GM12878 (cell line): ENCODE measurements at regions not wholly inside any gene's neighbourhood (a gene's known extent, or its start where the extent isn't known, plus 50 kb on each side); places are given as distances from the start of the nearest gene placed in this dataset.

Experiments used
- ATAC-seq: fragments of 200-7000 bp; cut with Tn5 transposase; 3 replicates; pipeline ENCODE4 v1.9.1; 2020; ENCODE audit warnings: mild to moderate bottlenecking, moderate library complexity
- BruUV-seq: library from RNA; stranded (reverse); fragments of 400-500 nt; replicated peaks from 2 replicates; lab custom pipeline; 2021; lab: Mats Ljungman, UMichigan
- CTCF ChIA-PET: fragments of 300-600 bp; sonication (Branson Sonifier 250); formaldehyde crosslinking; extraction: SDS; loops from one replicate; lab custom pipeline; 2021; ENCODE audit warnings: inconsistent platforms; lab: Yijun Ruan, JAX
- POLR2A ChIA-PET: fragments of 350-600 bp; formaldehyde crosslinking; extraction: SDS; loops from one replicate; lab custom pipeline; 2021; ENCODE audit warnings: inconsistent platforms; lab: Charles Lee
- RAD21 ChIA-PET: fragments of 300-600 bp; sonication (Branson Sonifier 250); formaldehyde crosslinking; loops from one replicate; lab custom pipeline; 2023; ENCODE audit warnings: antibody characterized with exemption; ENCODE audit not compliant: unreplicated experiment; lab: Charles Lee
- SMC1A ChIA-PET: fragments of 300-600 bp; sonication (Branson Sonifier 250); formaldehyde crosslinking; loops from one replicate; lab custom pipeline; 2023; ENCODE audit not compliant: unreplicated experiment, uncharacterized antibody; lab: Charles Lee
- DNase-seq: peaks from one replicate; pipeline ENCODE4 v3.0.0-alpha.2; 2011; ENCODE audit warnings: low read depth, low spot score
- FAIRE-seq: peaks from 3 replicates; lab custom pipeline; 2011; peaks lifted over from hg19 to GRCh38; lab: Jason Lieb, UNC
- H2AFZ ChIP-seq: 2 replicates; pipeline ENCODE4 v1.6.0; 2011; ENCODE audit warnings: low read depth, low read length, control low read depth; ENCODE audit not compliant: control insufficient read depth
- H3K27ac ChIP-seq: 2 replicates; pipeline ENCODE4 v1.5.1; 2011; ENCODE audit warnings: control low read depth; ENCODE audit not compliant: control insufficient read depth, insufficient read depth
- H3K27me3 ChIP-seq, 2 experiments: replicated peaks in 1 of 2; 2 replicates each; pipeline versions ENCODE4 v1.6.0 to v1.6.1; 2011; ENCODE audit warnings: low read length in 1 of 2; ENCODE audit not compliant: control insufficient read depth in 2 of 2, insufficient read depth in 2 of 2
- H3K36me3 ChIP-seq, 2 experiments: 2 replicates each; pipeline ENCODE4 v1.5.1; 2011; ENCODE audit warnings: low read length in 1 of 2; ENCODE audit not compliant: control insufficient read depth in 2 of 2, insufficient read depth in 2 of 2
- H3K4me1 ChIP-seq: 2 replicates; pipeline ENCODE4 v1.6.1; 2011; ENCODE audit warnings: mild to moderate bottlenecking, low read length, moderate library complexity, mixed read lengths; ENCODE audit not compliant: control insufficient read depth, insufficient read depth
- H3K4me2 ChIP-seq: 2 replicates; pipeline ENCODE4 v1.6.0; 2011; ENCODE audit warnings: control low read depth; ENCODE audit not compliant: control insufficient read depth, insufficient read depth
- H3K4me3 ChIP-seq: fragments of 200-600 bp; sonication (generic); 2 replicates; pipeline ENCODE4 v1.5.1; 2016
- H3K79me2 ChIP-seq: 2 replicates; pipeline ENCODE4 v1.6.0; 2011; ENCODE audit warnings: low read length; ENCODE audit not compliant: control insufficient read depth, insufficient read depth
- H3K9ac ChIP-seq: 2 replicates; pipeline ENCODE4 v1.8.0; 2011; ENCODE audit warnings: low read length, control low read depth, mixed read lengths; ENCODE audit not compliant: control insufficient read depth, insufficient read depth
- H3K9me3 ChIP-seq: replicated peaks from 3 replicates; pipeline ENCODE4 v1.5.1; 2011; ENCODE audit warnings: mild to moderate bottlenecking, low read length; ENCODE audit not compliant: control insufficient read depth, insufficient read depth
- H4K20me1 ChIP-seq: 2 replicates; pipeline ENCODE4 v1.6.0; 2011; ENCODE audit not compliant: control insufficient read depth, insufficient read depth
- BCL11A ChIP-seq: IDR thresholded peaks from 2 replicates; pipeline ENCODE4 v1.6.1; 2011; ENCODE audit warnings: low read depth, low read length
- CBFB ChIP-seq: IDR thresholded peaks from 2 replicates; pipeline ENCODE4 v1.6.1; 2016; ENCODE audit warnings: antibody characterized with exemption, low read depth
- CBX3 ChIP-seq: fragments of 200-600 bp; sonication (generic); IDR thresholded peaks from 2 replicates; pipeline ENCODE4 v1.6.1; 2016; ENCODE audit warnings: low read depth, borderline replicate concordance
- DPF2 ChIP-seq: fragments of 450-650 bp; IDR thresholded peaks from 2 replicates; pipeline ENCODE4 v1.6.1; 2017; ENCODE audit warnings: mild to moderate bottlenecking
- E2F4 ChIP-seq: IDR thresholded peaks from 2 replicates; pipeline ENCODE4 v1.6.1; 2012; ENCODE audit warnings: low read depth, low read length, improper control_type of control experiment
- MYC ChIP-seq: IDR thresholded peaks from 2 replicates; pipeline ENCODE4 v1.6.1; 2011; ENCODE audit warnings: mild to moderate bottlenecking, low read length, moderate library complexity, inconsistent platforms; ENCODE audit not compliant: insufficient read depth, insufficient replicate concordance, insufficient read length, severe bottlenecking
- SREBF1 ChIP-seq: IDR thresholded peaks from 2 replicates; pipeline ENCODE4 v1.6.1; 2012; ENCODE audit warnings: mild to moderate bottlenecking, low read length
- STAT1 ChIP-seq: fragments of 450-650 bp; conservative IDR thresholded peaks from 2 replicates; pipeline ENCODE4 v1.6.1; 2014; ENCODE audit warnings: antibody characterized with exemption, mild to moderate bottlenecking
- SUPT20H ChIP-seq: IDR thresholded peaks from 2 replicates; pipeline ENCODE4 v1.6.1; 2011; ENCODE audit warnings: low read depth, mild to moderate bottlenecking, low read length, moderate library complexity, borderline replicate concordance; ENCODE audit not compliant: control insufficient read depth
- ZBED1 ChIP-seq: IDR thresholded peaks from 2 replicates; pipeline ENCODE4 v1.6.1; 2016; ENCODE audit warnings: borderline replicate concordance
- ZNF24 ChIP-seq: fragments of 450-650 bp; IDR thresholded peaks from 2 replicates; pipeline ENCODE4 v1.6.1; 2017; ENCODE audit warnings: antibody characterized with exemption, mild to moderate bottlenecking
- in situ Hi-C: fragments of 300-500 bp; cut with MboI; formaldehyde crosslinking; loops from 9 replicates; pipeline ENCODE4 v1.14.3; 2018; ENCODE audit warnings: mixed read lengths
- intact Hi-C: fragments of 100-400 bp; cut with micrococcal nuclease; formaldehyde crosslinking; loops from one replicate; pipeline ENCODE4 v1.14.2; 2022; ENCODE audit not compliant: unreplicated experiment
- TF ChIP-seq, protein P1 (sequence below): IDR thresholded peaks from 2 replicates; pipeline ENCODE4 v1.6.1; 2012; ENCODE audit warnings: improper control_type of control experiment, low read depth, low read length; ENCODE audit not compliant: insufficient replicate concordance

GRCh38 chr2:221810650-221811049 lies 238.5 kb upstream of the EPHA4 start:
- H3K4me1 ChIP-seq = no peaks in the 10 kb centered on the region
- no TSS peak for BruUV-seq
- H3K79me2 ChIP-seq = no peaks in the 10 kb centered on the region
- H3K36me3 ChIP-seq = no peaks in the 10 kb centered on the region
- H3K9ac ChIP-seq = no peak overlapping the region
- no peak overlapping the region for H3K4me2 ChIP-seq
- CTCF ChIA-PET = no interaction called here
- no peaks in the 10 kb centered on the region; the same call in 2 of the 3 replicates for H3K9me3 ChIP-seq
- FAIRE-seq (no peak), DNase-seq (no peak), ATAC-seq (no peak)
- SMC1A ChIA-PET = no interaction called here
- TF ChIP-seq CBX3 (no peak), MYC (no peak), CBFB (no peak), ZNF24 (no peak), SREBF1 (no peak), E2F4 (no peak), SUPT20H (no peak), ZBED1 (no peak), DPF2 (no peak), STAT1 (no peak), BCL11A (no peak)
- TF ChIP-seq, protein P1, sequence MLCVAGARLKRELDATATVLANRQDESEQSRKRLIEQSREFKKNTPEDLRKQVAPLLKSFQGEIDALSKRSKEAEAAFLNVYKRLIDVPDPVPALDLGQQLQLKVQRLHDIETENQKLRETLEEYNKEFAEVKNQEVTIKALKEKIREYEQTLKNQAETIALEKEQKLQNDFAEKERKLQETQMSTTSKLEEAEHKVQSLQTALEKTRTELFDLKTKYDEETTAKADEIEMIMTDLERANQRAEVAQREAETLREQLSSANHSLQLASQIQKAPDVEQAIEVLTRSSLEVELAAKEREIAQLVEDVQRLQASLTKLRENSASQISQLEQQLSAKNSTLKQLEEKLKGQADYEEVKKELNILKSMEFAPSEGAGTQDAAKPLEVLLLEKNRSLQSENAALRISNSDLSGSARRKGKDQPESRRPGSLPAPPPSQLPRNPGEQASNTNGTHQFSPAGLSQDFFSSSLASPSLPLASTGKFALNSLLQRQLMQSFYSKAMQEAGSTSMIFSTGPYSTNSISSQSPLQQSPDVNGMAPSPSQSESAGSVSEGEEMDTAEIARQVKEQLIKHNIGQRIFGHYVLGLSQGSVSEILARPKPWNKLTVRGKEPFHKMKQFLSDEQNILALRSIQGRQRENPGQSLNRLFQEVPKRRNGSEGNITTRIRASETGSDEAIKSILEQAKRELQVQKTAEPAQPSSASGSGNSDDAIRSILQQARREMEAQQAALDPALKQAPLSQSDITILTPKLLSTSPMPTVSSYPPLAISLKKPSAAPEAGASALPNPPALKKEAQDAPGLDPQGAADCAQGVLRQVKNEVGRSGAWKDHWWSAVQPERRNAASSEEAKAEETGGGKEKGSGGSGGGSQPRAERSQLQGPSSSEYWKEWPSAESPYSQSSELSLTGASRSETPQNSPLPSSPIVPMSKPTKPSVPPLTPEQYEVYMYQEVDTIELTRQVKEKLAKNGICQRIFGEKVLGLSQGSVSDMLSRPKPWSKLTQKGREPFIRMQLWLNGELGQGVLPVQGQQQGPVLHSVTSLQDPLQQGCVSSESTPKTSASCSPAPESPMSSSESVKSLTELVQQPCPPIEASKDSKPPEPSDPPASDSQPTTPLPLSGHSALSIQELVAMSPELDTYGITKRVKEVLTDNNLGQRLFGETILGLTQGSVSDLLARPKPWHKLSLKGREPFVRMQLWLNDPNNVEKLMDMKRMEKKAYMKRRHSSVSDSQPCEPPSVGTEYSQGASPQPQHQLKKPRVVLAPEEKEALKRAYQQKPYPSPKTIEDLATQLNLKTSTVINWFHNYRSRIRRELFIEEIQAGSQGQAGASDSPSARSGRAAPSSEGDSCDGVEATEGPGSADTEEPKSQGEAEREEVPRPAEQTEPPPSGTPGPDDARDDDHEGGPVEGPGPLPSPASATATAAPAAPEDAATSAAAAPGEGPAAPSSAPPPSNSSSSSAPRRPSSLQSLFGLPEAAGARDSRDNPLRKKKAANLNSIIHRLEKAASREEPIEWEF = no peak
- POLR2A ChIA-PET = no interaction called here
- H3K4me3 ChIP-seq = no peak overlapping the region
- RAD21 ChIA-PET = no interaction called here
- intact Hi-C loops = no loop called here
- no peak overlapping the region for H2AFZ ChIP-seq
- no peaks in the 10 kb centered on the region for H4K20me1 ChIP-seq
- H3K27ac ChIP-seq = no peak overlapping the region
- in situ Hi-C loops = no loop called here
- H3K27me3 ChIP-seq = no peaks in the 10 kb centered on the region
